Fibroblast of upper back skin (primary cell): ENCODE measurements at regions not wholly inside any gene's neighbourhood (a gene's known extent, or its start where the extent isn't known, plus 50 kb on each side); places are given as distances from the start of the nearest gene placed in this dataset.
"Not testable (repeated sequence)": the region's sequence is repeated elsewhere in the genome, so short reads cannot be mapped to it uniquely, and the experiment has no call there.

Experiments
- DNase-seq: peaks from one replicate; pipeline ENCODE4 v3.0.0-alpha.2; 2013

- peak; percentile 89 for DNase-seq
Observed at GRCh38 chr2:65630643-65631042, 198.2 kb upstream of the SPRED2 start.

- DNase-seq, result no peak
Observed at GRCh38 chr2:65628156-65628555, 195.8 kb upstream of the SPRED2 start.

GRCh38 chr2:65626831-65627230, 194.4 kb upstream of the SPRED2 start:
- no peak for DNase-seq

GRCh38 chr2:65625982-65626381, 193.6 kb upstream of the SPRED2 start:
- DNase-seq, result no peak

GRCh38 chr2:65622951-65623535, 190.6 kb upstream of the SPRED2 start:
- DNase-seq, result no peak

GRCh38 chr2:65622499-65622898, 190.1 kb upstream of the SPRED2 start:
- no peak for DNase-seq

GRCh38 chr2:65620524-65620923, 188.1 kb upstream of the SPRED2 start:
- no peak for DNase-seq

GRCh38 chr2:65620026-65620425, 187.6 kb upstream of the SPRED2 start:
- no peak for DNase-seq

GRCh38 chr2:65615602-65616001, 183.2 kb upstream of the SPRED2 start:
- DNase-seq, result no peak

- no peak for DNase-seq
Observed at GRCh38 chr2:65613968-65614555, 181.7 kb upstream of the SPRED2 start.

GRCh38 chr2:65611488-65611887, 179.1 kb upstream of the SPRED2 start:
- DNase-seq, result no peak

- no peak for DNase-seq
Observed at GRCh38 chr2:65608916-65609315, 176.5 kb upstream of the SPRED2 start.

- no peak for DNase-seq
Observed at GRCh38 chr2:65608466-65608865, 176.1 kb upstream of the SPRED2 start.

- no peak for DNase-seq
Observed at GRCh38 chr2:65607662-65608305, 175.4 kb upstream of the SPRED2 start.

GRCh38 chr2:65605743-65606058, 173.3 kb upstream of the SPRED2 start:
- DNase-seq, result no peak

- DNase-seq, result no peak
Observed at GRCh38 chr2:65605058-65605742, 172.8 kb upstream of the SPRED2 start.

- DNase-seq, result no peak
Observed at GRCh38 chr2:65604246-65604645, 171.8 kb upstream of the SPRED2 start.

- DNase-seq, result no peak
Observed at GRCh38 chr2:65602603-65603235, 170.3 kb upstream of the SPRED2 start.

GRCh38 chr2:65600871-65601270, 168.5 kb upstream of the SPRED2 start:
- DNase-seq, result not testable (repeated sequence)

GRCh38 chr2:65600351-65600750, 168.0 kb upstream of the SPRED2 start:
- DNase-seq, result not testable (repeated sequence)

- no peak for DNase-seq
Observed at GRCh38 chr2:65599693-65600092, 167.3 kb upstream of the SPRED2 start.

GRCh38 chr2:65598996-65599395, 166.6 kb upstream of the SPRED2 start:
- no peak for DNase-seq

- no peak for DNase-seq
Observed at GRCh38 chr2:65598264-65598663, 165.9 kb upstream of the SPRED2 start.

- peak; percentile 54 for DNase-seq
Observed at GRCh38 chr2:65595630-65596029, 163.2 kb upstream of the SPRED2 start.
